SK-N-SH (cell line): ENCODE measurements at regions not wholly inside any gene's neighbourhood (a gene's known extent, or its start where the extent isn't known, plus 50 kb on each side); places are given as distances from the start of the nearest gene placed in this dataset.

Experiments
- CTCF ChIA-PET: fragments of 300-600, 350-600 bp; formaldehyde crosslinking; extraction: SDS; loops from one replicate; lab custom pipeline; 2021; lab: Yijun Ruan, JAX
- POLR2A ChIA-PET: fragments of 350-600 bp; sonication (Branson Sonifier 250); formaldehyde crosslinking; extraction: SDS; loops from one replicate; lab custom pipeline; 2020; ENCODE audit warnings: antibody characterized with exemption, inconsistent platforms; lab: Yijun Ruan, JAX
- DNase-seq: peaks from one replicate; pipeline ENCODE4 v3.0.0; 2012
- H2AFZ ChIP-seq: fragments of 200-600 bp; sonication (generic); 2 replicates; pipeline ENCODE4 v1.8.1; 2016; ENCODE audit warnings: antibody characterized with exemption, mild to moderate bottlenecking, low read depth
- H3F3A ChIP-seq: fragments of 200-600 bp; sonication (generic); replicated peaks from 2 replicates; pipeline ENCODE3; 2016; ENCODE audit warnings: antibody characterized with exemption, mild to moderate bottlenecking; ENCODE audit not compliant: insufficient read depth
- H3K27ac ChIP-seq, 2 experiments: fragments of 200-500 bp in 1 of 2; fragments of 200-600 bp in 1 of 2; sonication (Bioruptor generic) in 1 of 2; sonication (generic), shearing (Covaris generic) in 1 of 2; 2 replicates each; pipeline versions ENCODE4 v1.5.1 to v1.6.1; 2014 to 2016; ENCODE audit warnings: low read depth in 2 of 2, inconsistent platforms in 1 of 2, low read length in 1 of 2, mild to moderate bottlenecking in 1 of 2, mixed read lengths in 1 of 2
- H3K27me3 ChIP-seq: fragments of 200-600 bp; sonication (generic), shearing (Covaris generic); 2 replicates; pipeline ENCODE4 v1.6.1; 2016; ENCODE audit warnings: mixed run types; ENCODE audit not compliant: insufficient read depth
- H3K36me3 ChIP-seq, 2 experiments: fragments of 200-500 bp in 1 of 2; fragments of 200-600 bp in 1 of 2; sonication (Bioruptor generic) in 1 of 2; sonication (generic) in 1 of 2; replicated peaks in 1 of 2; 2 replicates each; pipeline versions ENCODE3 to v1.5.1; 2014 to 2016; ENCODE audit warnings: low read length in 1 of 2, mild to moderate bottlenecking in 1 of 2; ENCODE audit not compliant: insufficient read depth in 2 of 2, control insufficient read depth in 1 of 2
- H3K4me1 ChIP-seq, 2 experiments: fragments of 200-500 bp in 1 of 2; fragments of 200-600 bp in 1 of 2; sonication (Bioruptor generic) in 1 of 2; sonication (generic), shearing (Covaris generic) in 1 of 2; 2 replicates each; pipeline versions ENCODE4 v1.5.1 to v1.6.1; 2014 to 2016; ENCODE audit warnings: low read depth in 1 of 2, low read length in 1 of 2, mixed run types in 1 of 2; ENCODE audit not compliant: insufficient read depth in 2 of 2, control insufficient read depth in 1 of 2
- H3K4me2 ChIP-seq: fragments of 200-600 bp; sonication (generic), shearing (Covaris generic); 2 replicates; pipeline ENCODE4 v1.6.1; 2017; ENCODE audit warnings: mixed run types
- H3K4me3 ChIP-seq, 2 experiments: fragments of 200-500 bp in 1 of 2; fragments of 200-600 bp in 1 of 2; sonication (Bioruptor generic) in 1 of 2; sonication (generic), shearing (Covaris generic) in 1 of 2; 2 replicates each; pipeline versions ENCODE4 v1.5.1 to v1.8.1; 2014 to 2016; ENCODE audit warnings: low read depth in 2 of 2, inconsistent platforms in 1 of 2, low read length in 1 of 2, mild to moderate bottlenecking in 1 of 2, mixed read lengths in 1 of 2, moderate library complexity in 1 of 2
- H3K79me2 ChIP-seq: fragments of 200-600 bp; sonication (generic); 2 replicates; pipeline ENCODE4 v1.8.1; 2017; ENCODE audit warnings: mild to moderate bottlenecking; ENCODE audit not compliant: insufficient read depth
- H3K9ac ChIP-seq: fragments of 200-600 bp; sonication (generic); 2 replicates; pipeline ENCODE4 v1.6.1; 2017; ENCODE audit warnings: mixed run types
- H3K9me2 ChIP-seq: fragments of 200-600 bp; sonication (generic); 2 replicates; pipeline ENCODE4 v1.6.1; 2017; ENCODE audit warnings: mixed run types
- H3K9me3 ChIP-seq: fragments of 200-600 bp; sonication (generic); 2 replicates; pipeline ENCODE4 v1.6.1; 2017; ENCODE audit warnings: mixed run types, mild to moderate bottlenecking, moderate library complexity
- H4K20me1 ChIP-seq: fragments of 200-600 bp; sonication (generic); 2 replicates; pipeline ENCODE4 v1.6.1; 2017; ENCODE audit warnings: mild to moderate bottlenecking, mixed run types; ENCODE audit not compliant: insufficient read depth
- FOXJ3 ChIP-seq: sonication (generic); formaldehyde crosslinking; IDR thresholded peaks from 2 replicates; pipeline ENCODE4 v1.5.1; 2020; ENCODE audit warnings: mild to moderate bottlenecking, missing genetic modification reagents
- GATA2 ChIP-seq: sonication (generic); formaldehyde crosslinking; IDR thresholded peaks from 2 replicates; pipeline ENCODE4 v1.5.0; 2020; ENCODE audit warnings: mild to moderate bottlenecking, missing genetic modification reagents
- MXI1 ChIP-seq: IDR thresholded peaks from 2 replicates; pipeline ENCODE4 v1.6.1; 2012; ENCODE audit warnings: mild to moderate bottlenecking, low read depth, low read length, improper control_type of control experiment
- NFIC ChIP-seq: IDR thresholded peaks from 2 replicates; pipeline ENCODE4 v1.4.0; 2012; ENCODE audit warnings: borderline replicate concordance
- RXRA ChIP-seq: IDR thresholded peaks from 2 replicates; pipeline ENCODE4 v1.4.0; 2012; ENCODE audit warnings: low read depth, mild to moderate bottlenecking, borderline replicate concordance
- SMC3 ChIP-seq: IDR thresholded peaks from 2 replicates; pipeline ENCODE4 v1.6.1; 2012; ENCODE audit warnings: low read depth, low read length, improper control_type of control experiment
- TEAD4 ChIP-seq: IDR thresholded peaks from 2 replicates; pipeline ENCODE4 v1.4.0; 2012; ENCODE audit warnings: mild to moderate bottlenecking, borderline replicate concordance; ENCODE audit not compliant: insufficient read depth
- WGBS: methylation state at CpG from one replicate; pipeline ENCODE4 v1.1.6; 2017; ENCODE audit warnings: low lambda C conversion rate; 5-methylcytosine and 5-hydroxymethylcytosine counted together
- TF ChIP-seq, protein P1 (sequence below): IDR thresholded peaks from 2 replicates; pipeline ENCODE4 v1.4.0; 2012; ENCODE audit warnings: low read depth
- TF ChIP-seq, protein P2 (sequence below): fragments of 150-350 bp; IDR thresholded peaks from 2 replicates; pipeline ENCODE4 v1.6.1; 2016; ENCODE audit warnings: mild to moderate bottlenecking, low read depth, low read length
- TF ChIP-seq, protein P3 (sequence below): fragments of 200-600 bp; sonication (generic); IDR thresholded peaks from 2 replicates; pipeline ENCODE4 v1.6.1; 2017; ENCODE audit warnings: antibody characterized with exemption, mild to moderate bottlenecking, moderate library complexity
- TF ChIP-seq, protein P4 (sequence below): IDR thresholded peaks from 2 replicates; pipeline ENCODE4 v1.4.0; 2012; ENCODE audit warnings: low read depth, borderline replicate concordance
- TF ChIP-seq, protein P5 (sequence below): IDR thresholded peaks from 2 replicates; pipeline ENCODE4 v1.4.0; 2012; ENCODE audit warnings: low read depth, borderline replicate concordance
- TF ChIP-seq, protein P6 (sequence below): fragments of 150-350 bp; IDR thresholded peaks from 2 replicates; pipeline ENCODE4 v1.6.1; 2017; ENCODE audit warnings: antibody characterized with exemption, low read length, low read depth, borderline replicate concordance

DNA sequence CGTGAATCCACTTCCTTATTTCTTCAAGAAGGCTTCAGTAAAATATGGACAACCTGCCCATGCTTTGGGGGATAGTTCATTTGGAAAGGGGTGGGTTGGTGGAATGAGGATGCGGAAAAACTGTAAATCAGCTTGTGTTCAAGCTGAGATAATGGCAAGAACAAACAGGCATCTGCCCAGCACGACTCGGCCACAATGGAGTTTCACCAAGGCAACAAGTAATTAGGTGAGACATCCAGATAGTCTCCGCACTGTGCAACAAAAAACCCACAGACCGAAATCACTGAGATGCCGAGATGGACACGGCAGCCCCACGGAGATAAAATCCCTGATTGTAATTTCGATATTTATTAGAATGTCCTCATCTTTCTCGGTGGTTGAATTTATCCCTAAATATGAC, 455.2 kb downstream of the AJAP1 start:
- POLR2A ChIA-PET, result no interaction called here
- no peak overlapping the region for H3K4me2 ChIP-seq
- CTCF ChIA-PET, result interaction anchor here (0.6 to 1.1 kb wide), 2 partner anchors 16 to 399 kb away, joined by 3 read pairs; no protein-coding TSS in a partner anchor

More for the DNA sequence above, 455.2 kb downstream of the AJAP1 start:
- H3K9me3 ChIP-seq, result no peaks in the 10 kb centered on the region
- no peak overlapping the region for H2AFZ ChIP-seq
- H3K9ac ChIP-seq, result no peak overlapping the region
- no peak overlapping the region for H3K27ac ChIP-seq
- H3K4me3 ChIP-seq, result no peak overlapping the region
- no peaks in the 10 kb centered on the region for H3K27me3 ChIP-seq
- H3K9me2 ChIP-seq, result no peaks in the 10 kb centered on the region
- no peaks in the 10 kb centered on the region for H4K20me1 ChIP-seq
- H3K4me1 ChIP-seq, result no peaks in the 10 kb centered on the region
- H3F3A ChIP-seq, result no peaks in the 10 kb centered on the region
- TF ChIP-seq TEAD4 (no peak), GATA2 (CRISPR knock-in tag) (no peak), NFIC (no peak), FOXJ3 (CRISPR knock-in tag) (no peak), MXI1 (no peak), SMC3 (no peak), RXRA (no peak)
- TF ChIP-seq, protein P1, sequence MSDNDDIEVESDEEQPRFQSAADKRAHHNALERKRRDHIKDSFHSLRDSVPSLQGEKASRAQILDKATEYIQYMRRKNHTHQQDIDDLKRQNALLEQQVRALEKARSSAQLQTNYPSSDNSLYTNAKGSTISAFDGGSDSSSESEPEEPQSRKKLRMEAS, result no peak
- TF ChIP-seq, protein P2, sequence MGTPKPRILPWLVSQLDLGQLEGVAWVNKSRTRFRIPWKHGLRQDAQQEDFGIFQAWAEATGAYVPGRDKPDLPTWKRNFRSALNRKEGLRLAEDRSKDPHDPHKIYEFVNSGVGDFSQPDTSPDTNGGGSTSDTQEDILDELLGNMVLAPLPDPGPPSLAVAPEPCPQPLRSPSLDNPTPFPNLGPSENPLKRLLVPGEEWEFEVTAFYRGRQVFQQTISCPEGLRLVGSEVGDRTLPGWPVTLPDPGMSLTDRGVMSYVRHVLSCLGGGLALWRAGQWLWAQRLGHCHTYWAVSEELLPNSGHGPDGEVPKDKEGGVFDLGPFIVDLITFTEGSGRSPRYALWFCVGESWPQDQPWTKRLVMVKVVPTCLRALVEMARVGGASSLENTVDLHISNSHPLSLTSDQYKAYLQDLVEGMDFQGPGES, result no peak
- TF ChIP-seq, protein P3, sequence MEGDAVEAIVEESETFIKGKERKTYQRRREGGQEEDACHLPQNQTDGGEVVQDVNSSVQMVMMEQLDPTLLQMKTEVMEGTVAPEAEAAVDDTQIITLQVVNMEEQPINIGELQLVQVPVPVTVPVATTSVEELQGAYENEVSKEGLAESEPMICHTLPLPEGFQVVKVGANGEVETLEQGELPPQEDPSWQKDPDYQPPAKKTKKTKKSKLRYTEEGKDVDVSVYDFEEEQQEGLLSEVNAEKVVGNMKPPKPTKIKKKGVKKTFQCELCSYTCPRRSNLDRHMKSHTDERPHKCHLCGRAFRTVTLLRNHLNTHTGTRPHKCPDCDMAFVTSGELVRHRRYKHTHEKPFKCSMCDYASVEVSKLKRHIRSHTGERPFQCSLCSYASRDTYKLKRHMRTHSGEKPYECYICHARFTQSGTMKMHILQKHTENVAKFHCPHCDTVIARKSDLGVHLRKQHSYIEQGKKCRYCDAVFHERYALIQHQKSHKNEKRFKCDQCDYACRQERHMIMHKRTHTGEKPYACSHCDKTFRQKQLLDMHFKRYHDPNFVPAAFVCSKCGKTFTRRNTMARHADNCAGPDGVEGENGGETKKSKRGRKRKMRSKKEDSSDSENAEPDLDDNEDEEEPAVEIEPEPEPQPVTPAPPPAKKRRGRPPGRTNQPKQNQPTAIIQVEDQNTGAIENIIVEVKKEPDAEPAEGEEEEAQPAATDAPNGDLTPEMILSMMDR, result no peak
- TF ChIP-seq, protein P4, sequence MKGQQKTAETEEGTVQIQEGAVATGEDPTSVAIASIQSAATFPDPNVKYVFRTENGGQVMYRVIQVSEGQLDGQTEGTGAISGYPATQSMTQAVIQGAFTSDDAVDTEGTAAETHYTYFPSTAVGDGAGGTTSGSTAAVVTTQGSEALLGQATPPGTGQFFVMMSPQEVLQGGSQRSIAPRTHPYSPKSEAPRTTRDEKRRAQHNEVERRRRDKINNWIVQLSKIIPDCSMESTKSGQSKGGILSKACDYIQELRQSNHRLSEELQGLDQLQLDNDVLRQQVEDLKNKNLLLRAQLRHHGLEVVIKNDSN, result no peak
- TF ChIP-seq, protein P5, sequence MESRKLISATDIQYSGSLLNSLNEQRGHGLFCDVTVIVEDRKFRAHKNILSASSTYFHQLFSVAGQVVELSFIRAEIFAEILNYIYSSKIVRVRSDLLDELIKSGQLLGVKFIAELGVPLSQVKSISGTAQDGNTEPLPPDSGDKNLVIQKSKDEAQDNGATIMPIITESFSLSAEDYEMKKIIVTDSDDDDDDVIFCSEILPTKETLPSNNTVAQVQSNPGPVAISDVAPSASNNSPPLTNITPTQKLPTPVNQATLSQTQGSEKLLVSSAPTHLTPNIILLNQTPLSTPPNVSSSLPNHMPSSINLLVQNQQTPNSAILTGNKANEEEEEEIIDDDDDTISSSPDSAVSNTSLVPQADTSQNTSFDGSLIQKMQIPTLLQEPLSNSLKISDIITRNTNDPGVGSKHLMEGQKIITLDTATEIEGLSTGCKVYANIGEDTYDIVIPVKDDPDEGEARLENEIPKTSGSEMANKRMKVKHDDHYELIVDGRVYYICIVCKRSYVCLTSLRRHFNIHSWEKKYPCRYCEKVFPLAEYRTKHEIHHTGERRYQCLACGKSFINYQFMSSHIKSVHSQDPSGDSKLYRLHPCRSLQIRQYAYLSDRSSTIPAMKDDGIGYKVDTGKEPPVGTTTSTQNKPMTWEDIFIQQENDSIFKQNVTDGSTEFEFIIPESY, result no peak
- TF ChIP-seq, protein P6, sequence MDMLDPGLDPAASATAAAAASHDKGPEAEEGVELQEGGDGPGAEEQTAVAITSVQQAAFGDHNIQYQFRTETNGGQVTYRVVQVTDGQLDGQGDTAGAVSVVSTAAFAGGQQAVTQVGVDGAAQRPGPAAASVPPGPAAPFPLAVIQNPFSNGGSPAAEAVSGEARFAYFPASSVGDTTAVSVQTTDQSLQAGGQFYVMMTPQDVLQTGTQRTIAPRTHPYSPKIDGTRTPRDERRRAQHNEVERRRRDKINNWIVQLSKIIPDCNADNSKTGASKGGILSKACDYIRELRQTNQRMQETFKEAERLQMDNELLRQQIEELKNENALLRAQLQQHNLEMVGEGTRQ, result no peak
- H3K79me2 ChIP-seq, result no peaks in the 10 kb centered on the region
- WGBS, result 28% methylated on average over 11 of the region's 11 CpGs
- no peaks in the 10 kb centered on the region for H3K36me3 ChIP-seq
- no peak for DNase-seq
